ENCODE measurements at regions not wholly inside any gene's neighbourhood (a gene's known extent, or its start where the extent isn't known, plus 50 kb on each side); places are given as distances from the start of the nearest gene placed in this dataset.
A peak's percentile ranks its signal among the peaks of the same experiment; 100 is the strongest.

GRCh38 chr7:46192271-46192670, 271.2 kb upstream of the IGFBP3 start:
- peaks cover 17% of the 10 kb centered on the region for H3K4me1 Mint-ChIP-seq (ENCODE audit: low read depth, unreplicated experiment)
- peak overlapping the region; percentile 57 for H3K9ac ChIP-seq (ENCODE audit: low read length)
- H3K27ac ChIP-seq (ENCODE audit: low read depth, low read length) = peak overlapping the region; percentile 80
- H3K27me3 Mint-ChIP-seq (ENCODE audit: low read depth, unreplicated experiment) = no peaks in the 10 kb centered on the region
- H3K4me2 ChIP-seq (ENCODE audit: low read length) = peak overlapping the region; percentile 65
- H3K36me3 Mint-ChIP-seq (ENCODE audit: low read depth, unreplicated experiment) = no peaks in the 10 kb centered on the region
- H3K4me3 Mint-ChIP-seq (ENCODE audit: unreplicated experiment) = no peak overlapping the region
- no peaks in the 10 kb centered on the region for H3K27me3 ChIP-seq (ENCODE audit: insufficient read depth, low read length)
- no peak for DNase-seq (ENCODE audit: low read depth)
- H2AFZ ChIP-seq (ENCODE audit: low read depth, low read length) = peak overlapping the region; percentile 61
- FAIRE-seq = no peak
- TF ChIP-seq CTCF (IDR thresholded peaks at IDR 0.05; ENCODE audit: insufficient read depth, low read depth, low read length) (no peak), EZH2 (IDR thresholded peaks at IDR 0.05; ENCODE audit: insufficient read depth, low read length) (no peak)
- H3K27ac Mint-ChIP-seq (ENCODE audit: unreplicated experiment) = peak overlapping the region; percentile 80
- H3K9me3 Mint-ChIP-seq (ENCODE audit: unreplicated experiment) = no peaks in the 10 kb centered on the region
- H3K79me2 ChIP-seq (ENCODE audit: insufficient read depth, low read length) = no peaks in the 10 kb centered on the region
- no peaks in the 10 kb centered on the region for H3K9me3 ChIP-seq (ENCODE audit: insufficient read depth, low read depth, low read length)
- H3K36me3 ChIP-seq (ENCODE audit: insufficient read depth, low read length) = no peaks in the 10 kb centered on the region
- no peaks in the 10 kb centered on the region for H4K20me1 ChIP-seq (ENCODE audit: insufficient read depth, low read length)
- H3K4me3 ChIP-seq (ENCODE audit: insufficient read depth, low read depth, low read length) = no peak overlapping the region
- peaks cover 18% of the 10 kb centered on the region for H3K4me1 ChIP-seq (ENCODE audit: insufficient read depth, low read length)

GRCh38 chr7:46191776-46192175, 270.7 kb upstream of the IGFBP3 start:
- FAIRE-seq = peak; percentile 79
- no peaks in the 10 kb centered on the region for H3K27me3 Mint-ChIP-seq (ENCODE audit: low read depth, unreplicated experiment)
- peaks cover under 1% of the 10 kb centered on the region for H3K9me3 Mint-ChIP-seq (ENCODE audit: unreplicated experiment)
- peaks cover 18% of the 10 kb centered on the region for H3K4me1 ChIP-seq (ENCODE audit: insufficient read depth, low read length)
- no peak overlapping the region for H3K4me3 ChIP-seq (ENCODE audit: insufficient read depth, low read depth, low read length)
- no peak overlapping the region for H3K4me3 Mint-ChIP-seq (ENCODE audit: unreplicated experiment)
- H4K20me1 ChIP-seq (ENCODE audit: insufficient read depth, low read length) = no peaks in the 10 kb centered on the region
- H3K9me3 ChIP-seq (ENCODE audit: insufficient read depth, low read depth, low read length) = no peaks in the 10 kb centered on the region
- peaks cover 17% of the 10 kb centered on the region for H3K4me1 Mint-ChIP-seq (ENCODE audit: low read depth, unreplicated experiment)
- peak overlapping the region; percentile 57 for H3K9ac ChIP-seq (ENCODE audit: low read length)
- TF ChIP-seq EZH2 (IDR thresholded peaks at IDR 0.05; ENCODE audit: insufficient read depth, low read length) (no peak), CTCF (IDR thresholded peaks at IDR 0.05; ENCODE audit: insufficient read depth, low read depth, low read length) (no peak)
- H3K27ac Mint-ChIP-seq (ENCODE audit: unreplicated experiment) = peak overlapping the region; percentile 73
- no peaks in the 10 kb centered on the region for H3K27me3 ChIP-seq (ENCODE audit: insufficient read depth, low read length)
- no peaks in the 10 kb centered on the region for H3K36me3 Mint-ChIP-seq (ENCODE audit: low read depth, unreplicated experiment)
- peak overlapping the region; percentile 65 for H3K4me2 ChIP-seq (ENCODE audit: low read length)
- H3K79me2 ChIP-seq (ENCODE audit: insufficient read depth, low read length) = no peaks in the 10 kb centered on the region
- DNase-seq (ENCODE audit: low read depth) = peak; percentile 90
- H3K36me3 ChIP-seq (ENCODE audit: insufficient read depth, low read length) = no peaks in the 10 kb centered on the region
- no peak overlapping the region for H2AFZ ChIP-seq (ENCODE audit: low read depth, low read length)
- peak overlapping the region; percentile 80 for H3K27ac ChIP-seq (ENCODE audit: low read depth, low read length)

- H2AFZ ChIP-seq (ENCODE audit: low read depth, low read length) = no peak overlapping the region
- H3K4me1 ChIP-seq (ENCODE audit: insufficient read depth, low read length) = peaks cover 18% of the 10 kb centered on the region
- no peaks in the 10 kb centered on the region for H3K79me2 ChIP-seq (ENCODE audit: insufficient read depth, low read length)
- peak overlapping the region; percentile 35 for H3K9ac ChIP-seq (ENCODE audit: low read length)
- peak overlapping the region; percentile 77 for H3K27ac ChIP-seq (ENCODE audit: low read depth, low read length)
- DNase-seq (ENCODE audit: low read depth) (no peak), FAIRE-seq (peak; percentile 43)
- H3K36me3 ChIP-seq (ENCODE audit: insufficient read depth, low read length) = no peaks in the 10 kb centered on the region
- no peak overlapping the region for H3K4me3 Mint-ChIP-seq (ENCODE audit: unreplicated experiment)
- H3K36me3 Mint-ChIP-seq (ENCODE audit: low read depth, unreplicated experiment) = no peaks in the 10 kb centered on the region
- no peak overlapping the region for H3K4me3 ChIP-seq (ENCODE audit: insufficient read depth, low read depth, low read length)
- H3K4me1 Mint-ChIP-seq (ENCODE audit: low read depth, unreplicated experiment) = peaks cover 17% of the 10 kb centered on the region
- H3K27me3 ChIP-seq (ENCODE audit: insufficient read depth, low read length) = no peaks in the 10 kb centered on the region
- H3K4me2 ChIP-seq (ENCODE audit: low read length) = peak overlapping the region; percentile 50
- H3K27ac Mint-ChIP-seq (ENCODE audit: unreplicated experiment) = peak overlapping the region; percentile 73
- H3K9me3 ChIP-seq (ENCODE audit: insufficient read depth, low read depth, low read length) = no peaks in the 10 kb centered on the region
- H3K9me3 Mint-ChIP-seq (ENCODE audit: unreplicated experiment) = peaks cover 2% of the 10 kb centered on the region
- no peaks in the 10 kb centered on the region for H4K20me1 ChIP-seq (ENCODE audit: insufficient read depth, low read length)
- H3K27me3 Mint-ChIP-seq (ENCODE audit: low read depth, unreplicated experiment) = no peaks in the 10 kb centered on the region
- TF ChIP-seq CTCF (IDR thresholded peaks at IDR 0.05; ENCODE audit: insufficient read depth, low read depth, low read length) (no peak), EZH2 (IDR thresholded peaks at IDR 0.05; ENCODE audit: insufficient read depth, low read length) (no peak)
These were observed 270.2 kb upstream of the IGFBP3 start for GRCh38 chr7:46191296-46191695.
